ENCODE measurements at regions not wholly inside any gene's neighbourhood (a gene's known extent, or its start where the extent isn't known, plus 50 kb on each side); places are given as distances from the start of the nearest gene placed in this dataset.

GRCh38 chr15:70410371-70410985 is 312.8 kb upstream of the TLE3 start:
- Mint-ChIP-seq H3K27me3 (ENCODE audit: unreplicated experiment) (peaks cover 1% of the 10 kb centered on the region), H3K4me3 (ENCODE audit: unreplicated experiment) (no peak overlapping the region)

GRCh38 chr15:70409388-70409787 is 311.7 kb upstream of the TLE3 start:
- DNase-seq, result no peak
- peaks cover 5% of the 10 kb centered on the region for H3K9me3 Mint-ChIP-seq (ENCODE audit: unreplicated experiment)
- peaks cover 1% of the 10 kb centered on the region for H3K27me3 Mint-ChIP-seq (ENCODE audit: unreplicated experiment)
- no peaks in the 10 kb centered on the region for H3K4me1 Mint-ChIP-seq (ENCODE audit: low read depth, unreplicated experiment)
- TF ChIP-seq, protein P1, sequence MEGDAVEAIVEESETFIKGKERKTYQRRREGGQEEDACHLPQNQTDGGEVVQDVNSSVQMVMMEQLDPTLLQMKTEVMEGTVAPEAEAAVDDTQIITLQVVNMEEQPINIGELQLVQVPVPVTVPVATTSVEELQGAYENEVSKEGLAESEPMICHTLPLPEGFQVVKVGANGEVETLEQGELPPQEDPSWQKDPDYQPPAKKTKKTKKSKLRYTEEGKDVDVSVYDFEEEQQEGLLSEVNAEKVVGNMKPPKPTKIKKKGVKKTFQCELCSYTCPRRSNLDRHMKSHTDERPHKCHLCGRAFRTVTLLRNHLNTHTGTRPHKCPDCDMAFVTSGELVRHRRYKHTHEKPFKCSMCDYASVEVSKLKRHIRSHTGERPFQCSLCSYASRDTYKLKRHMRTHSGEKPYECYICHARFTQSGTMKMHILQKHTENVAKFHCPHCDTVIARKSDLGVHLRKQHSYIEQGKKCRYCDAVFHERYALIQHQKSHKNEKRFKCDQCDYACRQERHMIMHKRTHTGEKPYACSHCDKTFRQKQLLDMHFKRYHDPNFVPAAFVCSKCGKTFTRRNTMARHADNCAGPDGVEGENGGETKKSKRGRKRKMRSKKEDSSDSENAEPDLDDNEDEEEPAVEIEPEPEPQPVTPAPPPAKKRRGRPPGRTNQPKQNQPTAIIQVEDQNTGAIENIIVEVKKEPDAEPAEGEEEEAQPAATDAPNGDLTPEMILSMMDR (IDR thresholded peaks at IDR 0.05; ENCODE audit: partially characterized antibody, unreplicated experiment), result no peak
- no peak overlapping the region for H3K27ac Mint-ChIP-seq (ENCODE audit: unreplicated experiment)
- peaks cover 6% of the 10 kb centered on the region for H3K36me3 Mint-ChIP-seq (ENCODE audit: unreplicated experiment)
- no peak overlapping the region for H3K4me3 Mint-ChIP-seq (ENCODE audit: unreplicated experiment)

More at GRCh38 chr15:70410371-70410985, 312.8 kb upstream of the TLE3 start:
- Mint-ChIP-seq H3K27ac (ENCODE audit: unreplicated experiment) (no peak overlapping the region), H3K9me3 (ENCODE audit: unreplicated experiment) (peaks cover 5% of the 10 kb centered on the region), H3K36me3 (ENCODE audit: unreplicated experiment) (peaks cover 6% of the 10 kb centered on the region), H3K4me1 (ENCODE audit: low read depth, unreplicated experiment) (no peaks in the 10 kb centered on the region)
- no peak for DNase-seq
- TF ChIP-seq, protein P1 (IDR thresholded peaks at IDR 0.05; ENCODE audit: partially characterized antibody, unreplicated experiment), result no peak

GRCh38 chr15:70407955-70408354 is 310.2 kb upstream of the TLE3 start:
- no peak overlapping the region for H3K4me3 Mint-ChIP-seq (ENCODE audit: unreplicated experiment)
- TF ChIP-seq, protein P1 (IDR thresholded peaks at IDR 0.05; ENCODE audit: partially characterized antibody, unreplicated experiment), result no peak
- DNase-seq, result no peak
- H3K4me1 Mint-ChIP-seq (ENCODE audit: low read depth, unreplicated experiment), result no peaks in the 10 kb centered on the region
- no peak overlapping the region for H3K27ac Mint-ChIP-seq (ENCODE audit: unreplicated experiment)
- H3K36me3 Mint-ChIP-seq (ENCODE audit: unreplicated experiment), result peaks cover 6% of the 10 kb centered on the region
- no peaks in the 10 kb centered on the region for H3K27me3 Mint-ChIP-seq (ENCODE audit: unreplicated experiment)
- H3K9me3 Mint-ChIP-seq (ENCODE audit: unreplicated experiment), result peaks cover 6% of the 10 kb centered on the region

DNA sequence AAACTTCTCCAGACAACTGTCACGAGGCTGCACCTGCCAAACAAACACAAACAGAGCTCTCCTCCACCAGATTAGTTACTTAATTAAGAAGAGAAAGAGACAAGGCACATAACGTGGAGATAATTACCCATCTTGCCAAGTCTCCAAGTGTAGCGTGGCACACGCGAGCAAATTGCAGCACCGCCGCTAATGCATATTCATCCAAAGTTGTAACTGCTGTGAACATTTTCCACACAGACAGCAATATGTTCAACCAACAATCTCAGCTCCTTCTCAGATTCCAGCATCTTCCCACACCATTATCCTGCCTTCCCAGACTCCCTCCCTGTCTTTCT is 309.6 kb upstream of the TLE3 start:
- H3K36me3 Mint-ChIP-seq (ENCODE audit: unreplicated experiment), result peaks cover 6% of the 10 kb centered on the region
- no peak overlapping the region for H3K27ac Mint-ChIP-seq (ENCODE audit: unreplicated experiment)
- TF ChIP-seq, protein P1 (IDR thresholded peaks at IDR 0.05; ENCODE audit: partially characterized antibody, unreplicated experiment), result no peak
- no peaks in the 10 kb centered on the region for H3K27me3 Mint-ChIP-seq (ENCODE audit: unreplicated experiment)
- H3K4me1 Mint-ChIP-seq (ENCODE audit: low read depth, unreplicated experiment), result no peaks in the 10 kb centered on the region
- DNase-seq, result no peak
- no peak overlapping the region for H3K4me3 Mint-ChIP-seq (ENCODE audit: unreplicated experiment)
- H3K9me3 Mint-ChIP-seq (ENCODE audit: unreplicated experiment), result peaks cover 6% of the 10 kb centered on the region

DNA sequence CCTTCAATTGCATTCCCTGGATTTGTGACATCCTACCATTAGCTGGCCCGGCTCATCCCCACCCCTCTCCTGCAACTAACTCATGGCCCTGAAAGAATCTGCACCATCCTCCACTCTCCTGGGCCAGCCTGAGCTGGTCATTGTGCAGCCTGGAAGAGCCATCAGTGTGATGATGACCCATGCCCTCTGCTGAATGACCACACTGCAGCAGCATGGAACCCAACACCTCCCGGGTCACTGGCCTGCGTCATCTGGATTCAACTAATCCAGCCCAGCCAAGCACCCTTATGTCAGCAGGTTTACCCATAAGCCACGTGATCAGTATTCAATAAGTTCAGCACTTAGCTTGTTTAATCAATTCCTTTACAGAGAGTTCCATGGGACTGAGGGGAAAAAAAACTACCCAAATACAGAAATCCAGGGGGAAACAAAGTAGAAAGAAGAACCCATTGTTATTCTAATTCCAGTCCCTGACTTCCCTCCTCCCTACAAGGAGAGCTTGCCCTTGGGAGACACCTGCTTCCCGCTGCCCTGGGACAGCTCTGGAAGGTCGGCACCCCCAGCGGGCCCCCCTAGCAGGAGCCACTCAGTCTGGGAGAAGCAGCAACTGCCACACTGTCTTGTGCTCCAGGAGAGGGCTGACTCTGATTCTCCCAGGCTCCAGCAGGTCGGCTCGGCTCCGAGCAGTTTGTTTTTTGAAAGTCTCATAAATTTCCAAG is 309.1 kb upstream of the TLE3 start:
- Mint-ChIP-seq H3K4me3 (ENCODE audit: unreplicated experiment) (no peak overlapping the region), H3K4me1 (ENCODE audit: low read depth, unreplicated experiment) (no peaks in the 10 kb centered on the region), H3K27ac (ENCODE audit: unreplicated experiment) (no peak overlapping the region)

More for the DNA sequence above, 309.1 kb upstream of the TLE3 start:
- Mint-ChIP-seq H3K36me3 (ENCODE audit: unreplicated experiment) (peaks cover 6% of the 10 kb centered on the region), H3K27me3 (ENCODE audit: unreplicated experiment) (no peaks in the 10 kb centered on the region), H3K9me3 (ENCODE audit: unreplicated experiment) (peaks cover 6% of the 10 kb centered on the region)
- TF ChIP-seq, protein P1 (IDR thresholded peaks at IDR 0.05; ENCODE audit: partially characterized antibody, unreplicated experiment), result no peak
- no peak for DNase-seq
